PFSK-1 (cell line): ENCODE measurements at regions not wholly inside any gene's neighbourhood (a gene's known extent, or its start where the extent isn't known, plus 50 kb on each side); places are given as distances from the start of the nearest gene placed in this dataset.

Experiments used
- FOXP2 ChIP-seq: optimal IDR thresholded peaks from 2 replicates; pipeline ENCODE3; 2011; ENCODE audit warnings: borderline replicate concordance, control low read depth, inconsistent platforms; ENCODE audit not compliant: insufficient read depth; ENCODE audit errors: extremely low read length, extremely low read depth
- POLR2AphosphoS5 ChIP-seq: IDR thresholded peaks from 2 replicates; pipeline ENCODE4 v1.6.1; 2012; ENCODE audit warnings: low read depth, mild to moderate bottlenecking, control low read depth, low read length, moderate library complexity
- SIN3A ChIP-seq: IDR thresholded peaks from 2 replicates; pipeline ENCODE4 v1.6.1; 2012; ENCODE audit warnings: mild to moderate bottlenecking, low read length, moderate library complexity, borderline replicate concordance; ENCODE audit not compliant: insufficient read depth
- TAF1 ChIP-seq: IDR thresholded peaks from 2 replicates; pipeline ENCODE4 v1.6.1; 2012; ENCODE audit warnings: low read length, control low read depth, borderline replicate concordance; ENCODE audit not compliant: insufficient read depth
- TF ChIP-seq, protein P1 (sequence below), 2 experiments: IDR thresholded peaks; 2 replicates each; pipeline versions ENCODE4 v1.6.1 to v1.8.0; 2011 to 2012; ENCODE audit warnings: low read depth in 2 of 2, low read length in 2 of 2, control low read depth in 1 of 2, inconsistent platforms in 1 of 2, mild to moderate bottlenecking in 1 of 2, moderate library complexity in 1 of 2; ENCODE audit not compliant: insufficient read depth in 1 of 2

DNA sequence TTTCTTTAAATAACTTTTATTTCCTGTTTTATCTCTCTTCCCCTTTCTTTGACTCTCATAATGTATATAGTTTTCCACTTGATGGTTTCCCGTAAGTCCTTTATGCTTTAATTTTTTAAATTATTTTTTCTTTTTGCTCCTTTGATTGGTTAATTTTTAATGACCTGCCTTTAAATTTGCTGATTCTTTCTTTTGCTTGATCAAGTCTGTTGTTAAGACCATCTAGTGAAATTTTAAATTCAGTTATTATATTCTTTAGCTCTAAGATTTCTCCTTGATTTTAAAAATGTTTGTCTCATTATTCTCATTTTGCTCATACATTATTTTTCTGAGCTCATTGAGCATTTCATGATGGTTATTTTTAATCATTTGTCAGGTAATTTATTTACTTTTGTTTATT, 718.6 kb downstream of the METTL15 start:
- TF ChIP-seq POLR2AphosphoS5, result no peak
- TF ChIP-seq TAF1, result no peak
- no peak for TF ChIP-seq FOXP2

DNA sequence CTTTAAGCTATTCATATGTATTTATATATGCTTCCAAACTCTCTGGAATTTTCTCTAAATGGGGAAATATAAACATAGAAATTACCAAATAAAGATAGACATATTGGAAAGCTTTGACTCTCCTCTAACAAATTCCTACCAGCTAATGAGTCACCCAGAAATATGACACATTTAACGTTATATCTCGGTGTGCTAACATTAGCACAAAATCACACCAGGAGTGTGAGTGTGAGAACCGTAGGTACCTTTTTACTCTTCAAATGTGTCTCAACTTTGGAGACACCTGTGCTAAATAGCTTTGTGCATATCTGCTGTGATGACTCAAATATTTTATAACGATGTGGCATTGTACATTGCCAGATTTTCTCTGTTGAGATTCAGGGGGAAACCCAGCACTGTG, 714.4 kb downstream of the METTL15 start:
- TF ChIP-seq, protein P1, sequence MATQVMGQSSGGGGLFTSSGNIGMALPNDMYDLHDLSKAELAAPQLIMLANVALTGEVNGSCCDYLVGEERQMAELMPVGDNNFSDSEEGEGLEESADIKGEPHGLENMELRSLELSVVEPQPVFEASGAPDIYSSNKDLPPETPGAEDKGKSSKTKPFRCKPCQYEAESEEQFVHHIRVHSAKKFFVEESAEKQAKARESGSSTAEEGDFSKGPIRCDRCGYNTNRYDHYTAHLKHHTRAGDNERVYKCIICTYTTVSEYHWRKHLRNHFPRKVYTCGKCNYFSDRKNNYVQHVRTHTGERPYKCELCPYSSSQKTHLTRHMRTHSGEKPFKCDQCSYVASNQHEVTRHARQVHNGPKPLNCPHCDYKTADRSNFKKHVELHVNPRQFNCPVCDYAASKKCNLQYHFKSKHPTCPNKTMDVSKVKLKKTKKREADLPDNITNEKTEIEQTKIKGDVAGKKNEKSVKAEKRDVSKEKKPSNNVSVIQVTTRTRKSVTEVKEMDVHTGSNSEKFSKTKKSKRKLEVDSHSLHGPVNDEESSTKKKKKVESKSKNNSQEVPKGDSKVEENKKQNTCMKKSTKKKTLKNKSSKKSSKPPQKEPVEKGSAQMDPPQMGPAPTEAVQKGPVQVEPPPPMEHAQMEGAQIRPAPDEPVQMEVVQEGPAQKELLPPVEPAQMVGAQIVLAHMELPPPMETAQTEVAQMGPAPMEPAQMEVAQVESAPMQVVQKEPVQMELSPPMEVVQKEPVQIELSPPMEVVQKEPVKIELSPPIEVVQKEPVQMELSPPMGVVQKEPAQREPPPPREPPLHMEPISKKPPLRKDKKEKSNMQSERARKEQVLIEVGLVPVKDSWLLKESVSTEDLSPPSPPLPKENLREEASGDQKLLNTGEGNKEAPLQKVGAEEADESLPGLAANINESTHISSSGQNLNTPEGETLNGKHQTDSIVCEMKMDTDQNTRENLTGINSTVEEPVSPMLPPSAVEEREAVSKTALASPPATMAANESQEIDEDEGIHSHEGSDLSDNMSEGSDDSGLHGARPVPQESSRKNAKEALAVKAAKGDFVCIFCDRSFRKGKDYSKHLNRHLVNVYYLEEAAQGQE (IDR thresholded peaks at IDR 0.05; ENCODE audit: insufficient read depth in 1 of 2, low read depth in 2 of 2, low read length in 2 of 2), result no peak
- TF ChIP-seq TAF1, result no peak
- no peak for TF ChIP-seq SIN3A
- no peak for TF ChIP-seq POLR2AphosphoS5
- TF ChIP-seq FOXP2, result no peak

DNA sequence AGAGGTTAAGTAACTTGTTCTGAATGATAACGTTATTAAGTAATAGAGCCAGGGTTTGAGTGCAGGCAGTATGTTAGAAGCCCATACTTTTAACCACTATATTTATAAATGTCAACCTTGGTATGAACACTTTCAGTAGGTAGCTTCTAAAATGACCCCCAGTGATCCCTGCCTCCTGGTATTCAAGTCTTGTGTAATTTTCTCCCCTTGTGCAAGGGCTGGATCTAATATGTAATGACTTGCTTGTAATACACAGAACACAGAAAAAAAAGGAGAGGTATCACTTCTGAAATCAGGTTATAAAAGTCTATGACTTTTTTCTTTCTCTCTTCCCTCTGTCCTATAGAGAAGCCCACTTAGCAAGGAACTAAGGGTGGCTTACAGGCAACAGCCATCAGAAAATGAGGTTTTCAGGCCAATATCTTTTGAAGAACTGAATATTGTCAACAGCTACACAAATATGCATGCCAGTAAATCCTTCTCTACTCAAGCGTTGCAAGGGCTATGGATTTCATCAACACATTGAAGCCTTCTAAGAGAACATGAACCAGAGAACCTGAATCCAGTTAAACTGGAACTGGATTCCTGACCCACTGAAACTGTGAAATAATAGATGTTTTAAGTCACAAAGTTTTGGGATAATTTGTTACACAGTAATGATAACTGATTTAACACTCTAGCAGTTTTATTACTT, 712.3 kb downstream of the METTL15 start:
- no peak for TF ChIP-seq POLR2AphosphoS5
- TF ChIP-seq SIN3A, result no peak
- TF ChIP-seq, protein P1 (IDR thresholded peaks at IDR 0.05; ENCODE audit: insufficient read depth in 1 of 2, low read depth in 2 of 2, low read length in 2 of 2), result no peak
- no peak for TF ChIP-seq FOXP2
- no peak for TF ChIP-seq TAF1

DNA sequence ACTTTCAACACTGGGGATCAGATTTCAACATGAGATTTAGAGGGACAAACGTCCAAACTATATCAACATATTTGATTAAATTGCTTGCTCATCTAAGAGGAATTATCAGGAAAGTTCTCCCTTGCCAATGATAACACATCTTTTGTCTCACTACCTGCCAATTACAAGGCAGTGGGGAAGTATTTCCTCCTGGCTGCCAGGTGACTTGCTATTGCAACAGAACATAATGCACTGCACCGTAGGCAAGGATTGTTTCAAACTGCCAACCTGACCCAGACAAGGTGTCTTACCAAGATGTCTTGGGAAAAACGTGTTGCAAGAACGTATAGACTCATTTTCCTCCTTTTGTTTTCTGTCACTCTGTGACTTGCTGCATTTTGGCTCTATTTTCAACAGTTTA, 711.6 kb downstream of the METTL15 start:
- TF ChIP-seq FOXP2 (no peak), TAF1 (no peak), SIN3A (no peak), POLR2AphosphoS5 (no peak)
- TF ChIP-seq, protein P1 (IDR thresholded peaks at IDR 0.05; ENCODE audit: insufficient read depth in 1 of 2, low read depth in 2 of 2, low read length in 2 of 2), result no peak

DNA sequence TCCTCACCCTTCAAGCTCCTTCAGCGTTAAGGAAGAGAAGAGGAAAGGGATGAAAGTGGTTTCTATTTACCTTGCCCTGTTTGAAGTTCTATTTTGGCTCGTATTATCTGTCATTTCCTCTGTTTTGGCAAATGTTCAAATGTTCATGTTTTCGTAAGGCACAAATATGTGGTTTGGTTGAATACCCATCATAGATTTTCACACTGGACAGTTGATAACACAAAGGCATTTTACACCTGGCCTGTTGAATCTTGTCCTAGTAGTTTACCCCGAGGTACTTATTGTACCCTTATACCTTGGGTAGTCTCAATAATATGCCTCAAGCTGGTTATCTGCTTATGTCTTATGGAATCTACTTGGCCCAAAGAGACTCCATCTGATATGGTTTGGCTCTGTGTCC, 706.9 kb downstream of the METTL15 start:
- TF ChIP-seq TAF1 (no peak), POLR2AphosphoS5 (no peak), SIN3A (no peak), FOXP2 (no peak)
- TF ChIP-seq, protein P1 (IDR thresholded peaks at IDR 0.05; ENCODE audit: insufficient read depth in 1 of 2, low read depth in 2 of 2, low read length in 2 of 2), result no peak
